ENCODE measurements at regions not wholly inside any gene's neighbourhood (a gene's known extent, or its start where the extent isn't known, plus 50 kb on each side); places are given as distances from the start of the nearest gene placed in this dataset.

GRCh38 chr22:48642550-48642949, 1185.1 kb downstream of the BRD1 start (continued):
- TF ChIP-seq ZBTB33 (IDR thresholded peaks at IDR 0.05; ENCODE audit: extremely low read depth, insufficient replicate concordance, low read length), result no peak

GRCh38 chr22:48641906-48642475, 1185.7 kb downstream of the BRD1 start:
- ATAC-seq (no peak), DNase-seq (ENCODE audit: low read depth, low spot score) (no peak)
- RAD21 ChIA-PET (ENCODE audit: low non-redundant PET in 1 of 2, low total read pairs in 2 of 2, uncharacterized antibody in 2 of 2, unreplicated experiment in 2 of 2), result no interaction called here
- Histone ChIP-seq H3K27me3 (ENCODE audit: insufficient read depth, low read length) (no peaks in the 10 kb centered on the region), H3K9ac (ENCODE audit: low read length) (no peak overlapping the region), H2AFZ (ENCODE audit: low read depth, low read length, poor library complexity, severe bottlenecking) (no peak overlapping the region), H3K79me2 (ENCODE audit: insufficient read depth, low read length) (no peaks in the 10 kb centered on the region), H3K27ac (ENCODE audit: low read depth, low read length) (no peak overlapping the region), H4K20me1 (ENCODE audit: insufficient read depth) (no peaks in the 10 kb centered on the region), H3K4me3 (replicated peaks in 1 of 2; ENCODE audit: low read depth in 1 of 2, low read length in 2 of 2) (no peak overlapping the region), H3K4me2 (ENCODE audit: low read length) (no peak overlapping the region), H3K4me1 (ENCODE audit: control insufficient read depth in 1 of 2, insufficient read depth in 2 of 2, low read length in 2 of 2) (no peaks in the 10 kb centered on the region), H3K36me3 (ENCODE audit: control insufficient read depth in 1 of 2, insufficient read depth in 2 of 2, low read length in 2 of 2) (no peaks in the 10 kb centered on the region), H3K9me2 (ENCODE audit: insufficient read depth) (no peaks in the 10 kb centered on the region), H3K9me3 (ENCODE audit: control insufficient read depth in 1 of 2, insufficient read depth in 1 of 2, low read depth in 1 of 2, low read length in 2 of 2) (no peaks in the 10 kb centered on the region)
- POLR2A ChIA-PET, result no interaction called here
- TF ChIP-seq, protein P1, sequence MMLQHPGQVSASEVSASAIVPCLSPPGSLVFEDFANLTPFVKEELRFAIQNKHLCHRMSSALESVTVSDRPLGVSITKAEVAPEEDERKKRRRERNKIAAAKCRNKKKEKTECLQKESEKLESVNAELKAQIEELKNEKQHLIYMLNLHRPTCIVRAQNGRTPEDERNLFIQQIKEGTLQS (IDR thresholded peaks at IDR 0.05), result no peak
- no peak for TF ChIP-seq POLR2AphosphoS5 (IDR thresholded peaks at IDR 0.05; ENCODE audit: low read depth, low read length)
- TF ChIP-seq EZH2phosphoT487 (IDR thresholded peaks at IDR 0.05; ENCODE audit: borderline replicate concordance), result no peak
- no peak for TF ChIP-seq SIN3A (IDR thresholded peaks at IDR 0.05; ENCODE audit: low read depth)
- no peak for TF ChIP-seq ELF1 (IDR thresholded peaks at IDR 0.05; ENCODE audit: borderline replicate concordance, low read depth)
- TF ChIP-seq POLR2A (IDR thresholded peaks at IDR 0.05; ENCODE audit: borderline replicate concordance, extremely low read depth, insufficient read depth, insufficient read length), result no peak
- no peak for TF ChIP-seq ZNF274 (IDR thresholded peaks at IDR 0.05; ENCODE audit: low read depth, low read length)
- TF ChIP-seq, protein P2, sequence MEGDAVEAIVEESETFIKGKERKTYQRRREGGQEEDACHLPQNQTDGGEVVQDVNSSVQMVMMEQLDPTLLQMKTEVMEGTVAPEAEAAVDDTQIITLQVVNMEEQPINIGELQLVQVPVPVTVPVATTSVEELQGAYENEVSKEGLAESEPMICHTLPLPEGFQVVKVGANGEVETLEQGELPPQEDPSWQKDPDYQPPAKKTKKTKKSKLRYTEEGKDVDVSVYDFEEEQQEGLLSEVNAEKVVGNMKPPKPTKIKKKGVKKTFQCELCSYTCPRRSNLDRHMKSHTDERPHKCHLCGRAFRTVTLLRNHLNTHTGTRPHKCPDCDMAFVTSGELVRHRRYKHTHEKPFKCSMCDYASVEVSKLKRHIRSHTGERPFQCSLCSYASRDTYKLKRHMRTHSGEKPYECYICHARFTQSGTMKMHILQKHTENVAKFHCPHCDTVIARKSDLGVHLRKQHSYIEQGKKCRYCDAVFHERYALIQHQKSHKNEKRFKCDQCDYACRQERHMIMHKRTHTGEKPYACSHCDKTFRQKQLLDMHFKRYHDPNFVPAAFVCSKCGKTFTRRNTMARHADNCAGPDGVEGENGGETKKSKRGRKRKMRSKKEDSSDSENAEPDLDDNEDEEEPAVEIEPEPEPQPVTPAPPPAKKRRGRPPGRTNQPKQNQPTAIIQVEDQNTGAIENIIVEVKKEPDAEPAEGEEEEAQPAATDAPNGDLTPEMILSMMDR (IDR thresholded peaks at IDR 0.05 in 2 of 3, conservative IDR thresholded peaks at IDR 0.05 in 1 of 3; ENCODE audit: borderline replicate concordance in 1 of 3, insufficient read depth in 1 of 3, low read depth in 2 of 3, low read length in 2 of 3), result no peak
- TF ChIP-seq ZFX (IDR thresholded peaks at IDR 0.05), result no peak
- no peak for TF ChIP-seq FOSL1 (IDR thresholded peaks at IDR 0.05; ENCODE audit: low read depth)
- TF ChIP-seq CEBPB (IDR thresholded peaks at IDR 0.05; ENCODE audit: low read depth), result no peak
- TF ChIP-seq JUND (IDR thresholded peaks at IDR 0.05), result no peak
- TF ChIP-seq EZH2 (IDR thresholded peaks at IDR 0.05), result no peak
- no peak for TF ChIP-seq TCF7L2 (IDR thresholded peaks at IDR 0.05; ENCODE audit: borderline replicate concordance, extremely low read depth, insufficient read depth, insufficient read length)
- TF ChIP-seq RAD21 (IDR thresholded peaks at IDR 0.05; ENCODE audit: low read depth), result no peak
- no peak for TF ChIP-seq SP1 (IDR thresholded peaks at IDR 0.05; ENCODE audit: low read depth)
- no peak for TF ChIP-seq ZBTB33 (IDR thresholded peaks at IDR 0.05; ENCODE audit: extremely low read depth, insufficient replicate concordance, low read length)
- no TSS peak for BruUV-seq (replicated peaks)
- intact Hi-C loops (cut with micrococcal nuclease), result no loop called here
- CTCF ChIA-PET, result no interaction called here
